ENCODE measurements at regions not wholly inside any gene's neighbourhood (a gene's known extent, or its start where the extent isn't known, plus 50 kb on each side); places are given as distances from the start of the nearest gene placed in this dataset.

DNA sequence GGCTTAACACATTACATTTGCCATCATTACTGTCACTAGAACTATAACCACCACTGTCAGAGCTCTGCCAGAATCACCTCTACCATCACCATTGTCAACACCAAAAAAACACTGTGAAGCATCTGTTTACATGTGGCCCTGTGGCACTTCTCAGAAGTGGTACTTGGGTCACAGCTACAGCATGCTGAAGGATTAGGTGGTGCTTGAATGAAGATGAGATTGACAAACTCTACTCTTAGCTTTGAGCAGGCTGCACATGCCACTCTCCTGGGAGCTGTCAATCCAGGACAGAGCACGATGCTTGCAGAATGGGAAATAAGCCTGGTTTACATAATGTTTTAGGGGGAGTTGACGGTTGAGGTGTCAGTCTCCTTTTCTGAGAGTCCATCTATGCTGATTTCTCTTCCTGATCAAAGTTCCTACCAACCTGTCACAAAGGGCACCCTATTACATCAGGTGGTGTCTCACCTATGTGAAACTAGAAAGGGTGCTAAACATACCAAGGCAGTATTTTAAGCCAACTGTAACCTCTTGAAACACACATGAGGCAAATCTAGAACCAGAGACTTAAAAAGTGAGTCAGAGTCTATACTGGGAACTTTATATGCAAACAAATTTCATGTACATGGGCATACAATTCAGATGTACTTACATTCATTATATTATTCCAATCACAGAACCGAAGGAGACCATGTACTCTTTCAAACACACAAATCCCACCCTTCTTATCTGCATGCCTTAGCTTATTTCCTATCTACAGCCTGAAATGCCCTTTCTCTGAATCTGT is 258.7 kb downstream of the EMP1 start:
- TF ChIP-seq, protein P1, sequence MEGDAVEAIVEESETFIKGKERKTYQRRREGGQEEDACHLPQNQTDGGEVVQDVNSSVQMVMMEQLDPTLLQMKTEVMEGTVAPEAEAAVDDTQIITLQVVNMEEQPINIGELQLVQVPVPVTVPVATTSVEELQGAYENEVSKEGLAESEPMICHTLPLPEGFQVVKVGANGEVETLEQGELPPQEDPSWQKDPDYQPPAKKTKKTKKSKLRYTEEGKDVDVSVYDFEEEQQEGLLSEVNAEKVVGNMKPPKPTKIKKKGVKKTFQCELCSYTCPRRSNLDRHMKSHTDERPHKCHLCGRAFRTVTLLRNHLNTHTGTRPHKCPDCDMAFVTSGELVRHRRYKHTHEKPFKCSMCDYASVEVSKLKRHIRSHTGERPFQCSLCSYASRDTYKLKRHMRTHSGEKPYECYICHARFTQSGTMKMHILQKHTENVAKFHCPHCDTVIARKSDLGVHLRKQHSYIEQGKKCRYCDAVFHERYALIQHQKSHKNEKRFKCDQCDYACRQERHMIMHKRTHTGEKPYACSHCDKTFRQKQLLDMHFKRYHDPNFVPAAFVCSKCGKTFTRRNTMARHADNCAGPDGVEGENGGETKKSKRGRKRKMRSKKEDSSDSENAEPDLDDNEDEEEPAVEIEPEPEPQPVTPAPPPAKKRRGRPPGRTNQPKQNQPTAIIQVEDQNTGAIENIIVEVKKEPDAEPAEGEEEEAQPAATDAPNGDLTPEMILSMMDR (IDR thresholded peaks at IDR 0.05; ENCODE audit: extremely low read depth, missing control alignments), result no peak
- no peak for DNase-seq (ENCODE audit: low spot score)

DNA sequence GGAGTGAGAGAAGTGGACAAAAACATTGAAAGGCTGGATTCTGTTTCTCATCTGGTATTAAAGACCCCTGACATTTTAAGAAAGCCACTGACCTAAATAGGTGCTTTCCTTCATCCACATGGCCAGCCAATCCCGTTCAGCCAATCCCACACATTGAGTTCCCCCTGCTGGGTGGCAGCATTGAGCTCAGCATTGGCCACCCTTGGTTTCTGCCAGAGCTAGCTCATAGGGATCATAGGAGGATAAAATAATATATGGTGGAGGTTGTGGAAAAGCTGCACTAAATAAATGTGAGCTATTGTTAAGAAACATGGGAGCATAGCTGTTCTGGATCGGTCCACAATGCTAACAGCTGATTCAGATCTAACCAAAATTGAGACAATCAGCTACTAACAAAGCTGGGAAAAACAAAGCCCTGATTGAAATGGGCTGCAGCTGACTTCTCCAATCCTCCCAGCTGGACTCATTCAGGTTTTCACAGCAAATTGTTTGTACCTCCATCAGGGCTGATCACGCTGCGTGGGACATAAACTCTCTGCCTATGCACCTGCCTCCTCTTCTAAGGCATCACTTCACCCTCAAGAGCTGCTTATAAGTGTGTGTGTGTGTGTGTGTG is 256.5 kb downstream of the EMP1 start:
- TF ChIP-seq, protein P1 (IDR thresholded peaks at IDR 0.05; ENCODE audit: extremely low read depth, missing control alignments), result no peak
- no peak for DNase-seq (ENCODE audit: low spot score)

DNA sequence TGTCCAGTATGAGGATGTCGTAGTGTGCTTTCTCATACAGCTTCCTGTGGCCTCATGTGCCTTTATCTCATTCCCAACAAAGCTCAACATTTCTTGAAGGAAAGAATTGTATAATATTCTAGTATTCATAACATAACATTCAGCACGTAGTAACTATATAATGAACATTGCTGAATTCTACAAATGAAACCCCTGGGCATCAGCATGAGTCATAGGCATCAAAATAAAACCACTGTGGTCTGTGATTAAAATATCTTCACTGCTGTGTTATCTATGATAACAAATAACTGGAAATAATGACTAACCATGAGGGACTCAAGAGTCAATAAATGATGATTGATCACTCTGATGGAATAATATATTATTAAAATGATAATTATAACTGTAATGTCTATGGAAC is 255.2 kb downstream of the EMP1 start:
- DNase-seq (ENCODE audit: low spot score), result no peak
- TF ChIP-seq, protein P1 (IDR thresholded peaks at IDR 0.05; ENCODE audit: extremely low read depth, missing control alignments), result no peak

DNA sequence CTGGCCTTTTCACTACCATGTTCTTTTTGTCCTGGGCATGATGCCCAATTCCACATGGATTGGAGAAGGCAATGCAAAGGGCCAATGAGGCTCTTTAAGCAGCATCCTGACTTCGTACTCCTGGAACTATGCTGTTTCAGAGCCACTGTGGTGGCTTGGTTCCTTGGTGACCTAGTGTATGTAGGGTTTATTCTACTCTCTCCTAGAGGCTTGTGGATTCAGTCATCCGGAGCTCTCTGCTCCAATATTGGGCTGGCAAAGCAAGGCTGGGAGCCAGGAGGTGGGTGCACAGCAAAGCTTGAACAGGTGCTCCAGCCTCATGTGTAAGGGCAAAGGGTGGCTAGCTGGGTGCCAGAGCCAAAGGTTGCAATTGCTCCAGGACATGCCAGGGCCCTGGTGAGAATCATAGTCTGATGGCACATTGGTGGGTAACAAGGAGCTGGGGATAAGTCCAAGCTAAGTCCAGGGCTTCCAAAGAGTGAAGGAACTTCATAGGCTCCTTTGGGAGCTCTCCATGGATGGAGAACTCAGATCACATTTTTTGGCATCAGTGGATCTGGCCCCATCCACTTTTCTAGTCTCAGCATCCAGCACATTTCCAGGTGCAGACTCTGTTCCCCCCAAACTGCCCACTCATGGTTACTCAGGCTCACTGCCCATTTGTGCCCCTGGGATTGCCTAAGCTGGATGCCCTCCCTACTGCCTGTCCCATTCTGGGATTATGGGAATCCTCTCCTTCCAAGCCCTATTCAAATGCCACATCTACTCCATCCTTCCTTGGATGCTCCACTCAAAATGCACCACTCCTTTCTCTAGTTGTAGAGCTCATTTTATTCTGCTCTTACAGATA is 253.9 kb downstream of the EMP1 start:
- DNase-seq (ENCODE audit: low spot score), result no peak
- TF ChIP-seq, protein P1 (IDR thresholded peaks at IDR 0.05; ENCODE audit: extremely low read depth, missing control alignments), result no peak

DNA sequence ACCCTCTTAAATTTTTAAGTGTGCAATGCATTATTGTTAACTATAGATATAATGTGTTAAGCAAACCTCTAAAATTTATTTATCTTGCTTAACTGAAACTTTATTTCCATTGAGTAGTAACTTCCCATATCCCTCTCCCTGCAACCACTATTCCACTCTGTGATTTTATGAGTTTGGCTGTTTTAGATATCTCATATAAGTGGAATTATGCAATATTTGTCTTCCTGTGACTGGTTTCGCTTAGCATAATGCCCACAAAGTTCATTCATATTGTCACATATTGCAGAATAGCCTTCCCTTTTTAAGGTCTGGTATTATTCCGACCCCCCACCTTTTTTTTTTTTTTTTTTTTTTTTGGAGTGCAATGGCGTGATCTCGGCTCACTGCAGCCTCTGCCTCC is 247.6 kb downstream of the EMP1 start:
- no peak for DNase-seq (ENCODE audit: low spot score)
- TF ChIP-seq, protein P1 (IDR thresholded peaks at IDR 0.05; ENCODE audit: extremely low read depth, missing control alignments), result no peak

DNA sequence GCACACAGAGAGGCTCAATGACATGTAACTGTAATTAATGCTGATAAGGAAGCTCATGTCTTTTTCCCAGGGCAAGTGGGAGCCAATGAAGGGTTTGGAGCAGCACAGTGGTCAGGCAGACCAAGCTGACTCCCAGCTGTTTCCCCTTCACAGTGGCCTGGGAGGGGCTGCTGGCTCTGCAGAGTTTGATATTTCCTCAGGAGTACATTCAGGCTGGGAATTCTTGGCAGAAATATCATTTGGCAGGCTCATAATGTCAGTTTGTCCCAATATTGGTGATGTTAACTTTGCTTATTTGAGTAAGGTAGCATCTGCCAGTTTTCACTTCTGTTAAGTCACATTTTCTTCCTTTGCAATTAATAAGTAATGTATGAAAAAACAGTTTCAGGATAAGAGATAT is 247.0 kb downstream of the EMP1 start:
- no peak for DNase-seq (ENCODE audit: low spot score)
- TF ChIP-seq, protein P1 (IDR thresholded peaks at IDR 0.05; ENCODE audit: extremely low read depth, missing control alignments), result no peak

DNA sequence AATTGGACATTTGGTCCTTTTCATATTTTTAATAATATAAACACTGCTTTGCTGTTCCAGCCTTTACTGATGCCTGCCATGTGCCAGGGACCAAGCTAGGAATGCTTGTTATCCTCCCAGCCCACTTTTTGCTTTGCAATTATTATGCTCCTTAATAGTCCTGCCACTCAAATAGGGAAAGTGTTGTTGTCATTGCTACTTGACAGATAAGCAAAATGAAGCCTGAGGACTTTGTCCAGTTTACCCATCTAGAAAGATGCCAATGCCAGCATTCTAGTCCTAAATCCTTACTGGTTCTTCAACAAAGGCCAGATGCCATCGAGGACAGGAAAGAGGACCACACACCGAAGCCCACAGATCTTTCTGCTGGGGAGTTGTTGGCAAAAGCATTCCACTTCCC is 246.5 kb downstream of the EMP1 start:
- TF ChIP-seq, protein P1 (IDR thresholded peaks at IDR 0.05; ENCODE audit: extremely low read depth, missing control alignments), result no peak
- no peak for DNase-seq (ENCODE audit: low spot score)
